HG02840 (cell line): ENCODE measurements at regions not wholly inside any gene's neighbourhood (a gene's known extent, or its start where the extent isn't known, plus 50 kb on each side); places are given as distances from the start of the nearest gene placed in this dataset.

ENCODE experiments used
- ATAC-seq: cut with Tn5 transposase; IDR thresholded peaks from one replicate; pipeline ENCODE4 v1.9.1; 2021; ENCODE audit warnings: mild to moderate bottlenecking, moderate library complexity, moderate number of reproducible peaks; ENCODE audit not compliant: unreplicated experiment, low FRiP score

GRCh38 chr2:8533923-8534322 is 147.9 kb upstream of the ID2 start:
- no peak for ATAC-seq

- no peak for ATAC-seq
Measured at GRCh38 chr2:8534386-8534728, 147.5 kb upstream of the ID2 start.

GRCh38 chr2:8534729-8535468 is 147.0 kb upstream of the ID2 start:
- ATAC-seq: no peak

GRCh38 chr2:8535469-8535795 is 146.4 kb upstream of the ID2 start:
- no peak for ATAC-seq

GRCh38 chr2:8535821-8536685 is 145.8 kb upstream of the ID2 start:
- ATAC-seq: no peak

- no peak for ATAC-seq
Measured at GRCh38 chr2:8536686-8537561, 144.9 kb upstream of the ID2 start.

GRCh38 chr2:8537562-8538155 is 144.2 kb upstream of the ID2 start:
- ATAC-seq: no peak

GRCh38 chr2:8538531-8538930 is 143.3 kb upstream of the ID2 start:
- ATAC-seq: no peak

- ATAC-seq: no peak
Measured at GRCh38 chr2:8538931-8539621, 142.8 kb upstream of the ID2 start.

GRCh38 chr2:8539743-8540551 is 141.9 kb upstream of the ID2 start:
- no peak for ATAC-seq

- no peak for ATAC-seq
Measured at GRCh38 chr2:8540552-8541055, 141.3 kb upstream of the ID2 start.

GRCh38 chr2:8541223-8541622 is 140.6 kb upstream of the ID2 start:
- ATAC-seq: no peak

- no peak for ATAC-seq
Measured at GRCh38 chr2:8541636-8542035, 140.2 kb upstream of the ID2 start.

- no peak for ATAC-seq
Measured at GRCh38 chr2:8542381-8543059, 139.3 kb upstream of the ID2 start.

GRCh38 chr2:8543060-8543382 is 138.8 kb upstream of the ID2 start:
- peak; percentile 29 for ATAC-seq

- ATAC-seq: peak; percentile 65
Measured at GRCh38 chr2:8543383-8544170, 138.3 kb upstream of the ID2 start.

- no peak for ATAC-seq
Measured at GRCh38 chr2:8544171-8544785, 137.6 kb upstream of the ID2 start.
